Tibial nerve (tissue), 3 donors: ENCODE measurements at regions not wholly inside any gene's neighbourhood (a gene's known extent, or its start where the extent isn't known, plus 50 kb on each side); places are given as distances from the start of the nearest gene placed in this dataset.

ENCODE experiments used
- POLR2A ChIP-seq, 2 donors: fragments of 450-650 bp; IDR thresholded peaks; one replicate each; pipeline ENCODE4 v1.6.1; 2017; ENCODE audit warnings: antibody characterized with exemption in 2 of 2, mild to moderate bottlenecking in 2 of 2, moderate library complexity in 2 of 2
- TF ChIP-seq, protein P1 (sequence below), 5 experiments: fragments of 200-600 bp in 3 of 5; fragments of 450-650 bp in 2 of 5; sonication (generic) in 3 of 5; IDR thresholded peaks; one replicate each; pipeline ENCODE4 v1.5.1; 2016 to 2019; ENCODE audit warnings: antibody characterized with exemption in 5 of 5, mild to moderate bottlenecking in 3 of 5, moderate library complexity in 2 of 5

GRCh38 chr2:175627405-175627804, 374.7 kb downstream of the LNPK start:
- TF ChIP-seq, protein P1, sequence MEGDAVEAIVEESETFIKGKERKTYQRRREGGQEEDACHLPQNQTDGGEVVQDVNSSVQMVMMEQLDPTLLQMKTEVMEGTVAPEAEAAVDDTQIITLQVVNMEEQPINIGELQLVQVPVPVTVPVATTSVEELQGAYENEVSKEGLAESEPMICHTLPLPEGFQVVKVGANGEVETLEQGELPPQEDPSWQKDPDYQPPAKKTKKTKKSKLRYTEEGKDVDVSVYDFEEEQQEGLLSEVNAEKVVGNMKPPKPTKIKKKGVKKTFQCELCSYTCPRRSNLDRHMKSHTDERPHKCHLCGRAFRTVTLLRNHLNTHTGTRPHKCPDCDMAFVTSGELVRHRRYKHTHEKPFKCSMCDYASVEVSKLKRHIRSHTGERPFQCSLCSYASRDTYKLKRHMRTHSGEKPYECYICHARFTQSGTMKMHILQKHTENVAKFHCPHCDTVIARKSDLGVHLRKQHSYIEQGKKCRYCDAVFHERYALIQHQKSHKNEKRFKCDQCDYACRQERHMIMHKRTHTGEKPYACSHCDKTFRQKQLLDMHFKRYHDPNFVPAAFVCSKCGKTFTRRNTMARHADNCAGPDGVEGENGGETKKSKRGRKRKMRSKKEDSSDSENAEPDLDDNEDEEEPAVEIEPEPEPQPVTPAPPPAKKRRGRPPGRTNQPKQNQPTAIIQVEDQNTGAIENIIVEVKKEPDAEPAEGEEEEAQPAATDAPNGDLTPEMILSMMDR (IDR thresholded peaks at IDR 0.05): no peak
- TF ChIP-seq POLR2A (IDR thresholded peaks at IDR 0.05): no peak
